SK-N-SH treated with all-trans-retinoic acid at 6 μM for 48 hours (cell line): ENCODE measurements at regions not wholly inside any gene's neighbourhood (a gene's known extent, or its start where the extent isn't known, plus 50 kb on each side); places are given as distances from the start of the nearest gene placed in this dataset.

Experiments used
- ATAC-seq: fragments of 200-7000 bp; cut with Tn5 transposase; 3 replicates; pipeline ENCODE4 v1.9.1; 2020; ENCODE audit warnings: mild to moderate bottlenecking, moderate library complexity
- ARNTL ChIP-seq: fragments of 450-650 bp; formaldehyde crosslinking; IDR thresholded peaks from 2 replicates; pipeline ENCODE4 v1.5.0; 2020; ENCODE audit warnings: low read depth, mild to moderate bottlenecking, moderate library complexity, borderline replicate concordance
- BACH2 ChIP-seq: fragments of 250-450 bp; sonication (Bioruptor Pico); IDR thresholded peaks from 2 replicates; pipeline ENCODE4 v1.9.0; 2021; ENCODE audit warnings: mild to moderate bottlenecking, borderline replicate concordance
- CSDC2 ChIP-seq: fragments of 250-450 bp; sonication (Bioruptor Pico); IDR thresholded peaks from 2 replicates; pipeline ENCODE4 v1.5.0; 2020; ENCODE audit warnings: mild to moderate bottlenecking, moderate library complexity
- ESRRG ChIP-seq: fragments of 250-450 bp; sonication (Bioruptor Pico); IDR thresholded peaks from 2 replicates; pipeline ENCODE4 v1.6.1; 2021; ENCODE audit warnings: mild to moderate bottlenecking
- GLIS3 ChIP-seq: fragments of 250-450 bp; sonication (Bioruptor Pico); IDR thresholded peaks from 2 replicates; pipeline ENCODE4 v1.5.0; 2020; ENCODE audit warnings: mild to moderate bottlenecking, moderate library complexity
- ISL1 ChIP-seq: fragments of 250-450 bp; sonication (Bioruptor Pico); IDR thresholded peaks from 2 replicates; pipeline ENCODE4 v2.1.2; 2022; ENCODE audit warnings: mild to moderate bottlenecking, moderate library complexity
- OSR1 ChIP-seq: fragments of 250-450 bp; sonication (Bioruptor Pico); IDR thresholded peaks from 2 replicates; pipeline ENCODE4 v1.8.0; 2022; ENCODE audit warnings: moderate library complexity, mild to moderate bottlenecking, inconsistent platforms
- PPARA ChIP-seq: fragments of 250-450 bp; sonication (Bioruptor Pico); IDR thresholded peaks from 2 replicates; pipeline ENCODE4 v1.5.0; 2020; ENCODE audit warnings: mild to moderate bottlenecking, borderline replicate concordance
- RARB ChIP-seq: fragments of 250-450 bp; sonication (Bioruptor Pico); IDR thresholded peaks from 2 replicates; pipeline ENCODE4 v1.8.0; 2021; ENCODE audit warnings: mild to moderate bottlenecking, moderate library complexity
- SNAI2 ChIP-seq: fragments of 250-450 bp; sonication (Bioruptor Pico); IDR thresholded peaks from 2 replicates; pipeline ENCODE4 v1.5.0; 2020; ENCODE audit warnings: mild to moderate bottlenecking, moderate library complexity
- TCF4 ChIP-seq: fragments of 250-450 bp; sonication (Bioruptor Pico); IDR thresholded peaks from 2 replicates; pipeline ENCODE4 v1.8.0; 2021; ENCODE audit warnings: mild to moderate bottlenecking, moderate library complexity, borderline replicate concordance
- TOX ChIP-seq: fragments of 250-450 bp; sonication (Bioruptor Pico); IDR thresholded peaks from 2 replicates; pipeline ENCODE4 v1.8.0; 2021; ENCODE audit warnings: mild to moderate bottlenecking, moderate library complexity, borderline replicate concordance
- ZC3H10 ChIP-seq: fragments of 250-450 bp; sonication (Bioruptor Pico); IDR thresholded peaks from 2 replicates; pipeline ENCODE4 v1.5.1; 2021; ENCODE audit warnings: mild to moderate bottlenecking, moderate library complexity
- ZFP30 ChIP-seq: fragments of 450-650 bp; formaldehyde crosslinking; IDR thresholded peaks from 2 replicates; pipeline ENCODE4 v1.5.0; 2022; ENCODE audit warnings: mild to moderate bottlenecking, moderate library complexity
- ZNF70 ChIP-seq: fragments of 450-650 bp; formaldehyde crosslinking; IDR thresholded peaks from 2 replicates; pipeline ENCODE4 v1.5.0; 2020; ENCODE audit warnings: mild to moderate bottlenecking, moderate library complexity
- ZNF8 ChIP-seq: fragments of 450-650 bp; formaldehyde crosslinking; IDR thresholded peaks from 2 replicates; pipeline ENCODE4 v1.5.0; 2020; ENCODE audit warnings: mild to moderate bottlenecking, moderate library complexity
- TF ChIP-seq, protein P1 (sequence below): fragments of 250-450 bp; sonication (Bioruptor Pico); IDR thresholded peaks from 2 replicates; pipeline ENCODE4 v1.5.1; 2020; ENCODE audit warnings: low read depth, mild to moderate bottlenecking, moderate library complexity
- TF ChIP-seq, protein P2 (sequence below): fragments of 250-450 bp; sonication (Bioruptor Pico); IDR thresholded peaks from 2 replicates; pipeline ENCODE4 v1.8.0; 2020; ENCODE audit warnings: mild to moderate bottlenecking, moderate library complexity, borderline replicate concordance
- TF ChIP-seq, protein P3 (sequence below): fragments of 250-450 bp; sonication (Bioruptor Pico); IDR thresholded peaks from 2 replicates; pipeline ENCODE4 v1.5.1; 2021; ENCODE audit warnings: mild to moderate bottlenecking, moderate library complexity
- TF ChIP-seq, protein P4 (sequence below): fragments of 250-450 bp; sonication (Bioruptor Pico); IDR thresholded peaks from 2 replicates; pipeline ENCODE4 v1.8.0; 2021; ENCODE audit warnings: low read depth, mild to moderate bottlenecking, moderate library complexity, borderline replicate concordance
- TF ChIP-seq, protein P5 (sequence below): fragments of 250-450 bp; sonication (Bioruptor Pico); IDR thresholded peaks from 2 replicates; pipeline ENCODE4 v1.5.0; 2020; ENCODE audit warnings: mild to moderate bottlenecking, moderate library complexity

DNA sequence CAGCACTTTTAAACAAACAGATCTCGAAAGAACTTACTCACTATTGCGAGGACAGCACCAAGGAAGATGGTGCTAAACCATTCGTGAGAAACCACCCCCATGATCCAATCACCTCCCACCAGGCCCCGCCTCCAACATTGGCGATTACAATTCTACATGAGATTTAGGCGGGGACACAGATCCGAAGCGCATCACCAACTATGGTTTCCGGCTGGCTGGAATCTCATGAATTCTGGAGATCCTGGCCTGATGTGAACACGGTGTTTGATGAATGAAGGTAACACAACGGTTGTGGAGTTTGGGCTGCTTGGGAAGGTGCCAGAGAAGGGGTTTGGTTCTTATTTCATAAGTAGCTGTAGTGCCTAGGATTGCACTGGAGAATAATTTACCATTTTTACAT is 216.7 kb downstream of the EMX2 start:
- TF ChIP-seq RARB (CRISPR knock-in tag): no peak
- TF ChIP-seq OSR1 (CRISPR knock-in tag): no peak
- TF ChIP-seq ESRRG (CRISPR knock-in tag): no peak
- TF ChIP-seq, protein P1, sequence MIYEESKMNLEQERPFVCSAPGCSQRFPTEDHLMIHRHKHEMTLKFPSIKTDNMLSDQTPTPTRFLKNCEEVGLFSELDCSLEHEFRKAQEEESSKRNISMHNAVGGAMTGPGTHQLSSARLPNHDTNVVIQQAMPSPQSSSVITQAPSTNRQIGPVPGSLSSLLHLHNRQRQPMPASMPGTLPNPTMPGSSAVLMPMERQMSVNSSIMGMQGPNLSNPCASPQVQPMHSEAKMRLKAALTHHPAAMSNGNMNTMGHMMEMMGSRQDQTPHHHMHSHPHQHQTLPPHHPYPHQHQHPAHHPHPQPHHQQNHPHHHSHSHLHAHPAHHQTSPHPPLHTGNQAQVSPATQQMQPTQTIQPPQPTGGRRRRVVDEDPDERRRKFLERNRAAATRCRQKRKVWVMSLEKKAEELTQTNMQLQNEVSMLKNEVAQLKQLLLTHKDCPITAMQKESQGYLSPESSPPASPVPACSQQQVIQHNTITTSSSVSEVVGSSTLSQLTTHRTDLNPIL (CRISPR knock-in tag): no peak
- TF ChIP-seq, protein P2, sequence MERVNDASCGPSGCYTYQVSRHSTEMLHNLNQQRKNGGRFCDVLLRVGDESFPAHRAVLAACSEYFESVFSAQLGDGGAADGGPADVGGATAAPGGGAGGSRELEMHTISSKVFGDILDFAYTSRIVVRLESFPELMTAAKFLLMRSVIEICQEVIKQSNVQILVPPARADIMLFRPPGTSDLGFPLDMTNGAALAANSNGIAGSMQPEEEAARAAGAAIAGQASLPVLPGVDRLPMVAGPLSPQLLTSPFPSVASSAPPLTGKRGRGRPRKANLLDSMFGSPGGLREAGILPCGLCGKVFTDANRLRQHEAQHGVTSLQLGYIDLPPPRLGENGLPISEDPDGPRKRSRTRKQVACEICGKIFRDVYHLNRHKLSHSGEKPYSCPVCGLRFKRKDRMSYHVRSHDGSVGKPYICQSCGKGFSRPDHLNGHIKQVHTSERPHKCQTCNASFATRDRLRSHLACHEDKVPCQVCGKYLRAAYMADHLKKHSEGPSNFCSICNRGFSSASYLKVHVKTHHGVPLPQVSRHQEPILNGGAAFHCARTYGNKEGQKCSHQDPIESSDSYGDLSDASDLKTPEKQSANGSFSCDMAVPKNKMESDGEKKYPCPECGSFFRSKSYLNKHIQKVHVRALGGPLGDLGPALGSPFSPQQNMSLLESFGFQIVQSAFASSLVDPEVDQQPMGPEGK (CRISPR knock-in tag): no peak
- no peak for TF ChIP-seq TCF4 (CRISPR knock-in tag)
- TF ChIP-seq, protein P3, sequence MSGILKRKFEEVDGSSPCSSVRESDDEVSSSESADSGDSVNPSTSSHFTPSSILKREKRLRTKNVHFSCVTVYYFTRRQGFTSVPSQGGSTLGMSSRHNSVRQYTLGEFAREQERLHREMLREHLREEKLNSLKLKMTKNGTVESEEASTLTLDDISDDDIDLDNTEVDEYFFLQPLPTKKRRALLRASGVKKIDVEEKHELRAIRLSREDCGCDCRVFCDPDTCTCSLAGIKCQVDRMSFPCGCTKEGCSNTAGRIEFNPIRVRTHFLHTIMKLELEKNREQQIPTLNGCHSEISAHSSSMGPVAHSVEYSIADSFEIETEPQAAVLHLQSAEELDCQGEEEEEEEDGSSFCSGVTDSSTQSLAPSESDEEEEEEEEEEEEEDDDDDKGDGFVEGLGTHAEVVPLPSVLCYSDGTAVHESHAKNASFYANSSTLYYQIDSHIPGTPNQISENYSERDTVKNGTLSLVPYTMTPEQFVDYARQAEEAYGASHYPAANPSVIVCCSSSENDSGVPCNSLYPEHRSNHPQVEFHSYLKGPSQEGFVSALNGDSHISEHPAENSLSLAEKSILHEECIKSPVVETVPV (CRISPR knock-in tag): no peak
- no peak for TF ChIP-seq ARNTL (CRISPR knock-in tag)
- TF ChIP-seq BACH2 (CRISPR knock-in tag): no peak
- TF ChIP-seq GLIS3: no peak
- TF ChIP-seq, protein P4, sequence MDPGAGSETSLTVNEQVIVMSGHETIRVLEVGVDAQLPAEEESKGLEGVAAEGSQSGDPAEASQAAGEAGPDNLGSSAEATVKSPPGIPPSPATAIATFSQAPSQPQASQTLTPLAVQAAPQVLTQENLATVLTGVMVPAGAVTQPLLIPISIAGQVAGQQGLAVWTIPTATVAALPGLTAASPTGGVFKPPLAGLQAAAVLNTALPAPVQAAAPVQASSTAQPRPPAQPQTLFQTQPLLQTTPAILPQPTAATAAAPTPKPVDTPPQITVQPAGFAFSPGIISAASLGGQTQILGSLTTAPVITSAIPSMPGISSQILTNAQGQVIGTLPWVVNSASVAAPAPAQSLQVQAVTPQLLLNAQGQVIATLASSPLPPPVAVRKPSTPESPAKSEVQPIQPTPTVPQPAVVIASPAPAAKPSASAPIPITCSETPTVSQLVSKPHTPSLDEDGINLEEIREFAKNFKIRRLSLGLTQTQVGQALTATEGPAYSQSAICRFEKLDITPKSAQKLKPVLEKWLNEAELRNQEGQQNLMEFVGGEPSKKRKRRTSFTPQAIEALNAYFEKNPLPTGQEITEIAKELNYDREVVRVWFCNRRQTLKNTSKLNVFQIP (CRISPR knock-in tag): no peak
- TF ChIP-seq ZFP30: no peak
- TF ChIP-seq ZNF70: no peak
- TF ChIP-seq ZNF8 (CRISPR knock-in tag): no peak
- TF ChIP-seq ZC3H10 (CRISPR knock-in tag): no peak
- no peak for TF ChIP-seq CSDC2 (CRISPR knock-in tag)
- no peak for TF ChIP-seq ISL1 (CRISPR knock-in tag)
- no peak for ATAC-seq

DNA sequence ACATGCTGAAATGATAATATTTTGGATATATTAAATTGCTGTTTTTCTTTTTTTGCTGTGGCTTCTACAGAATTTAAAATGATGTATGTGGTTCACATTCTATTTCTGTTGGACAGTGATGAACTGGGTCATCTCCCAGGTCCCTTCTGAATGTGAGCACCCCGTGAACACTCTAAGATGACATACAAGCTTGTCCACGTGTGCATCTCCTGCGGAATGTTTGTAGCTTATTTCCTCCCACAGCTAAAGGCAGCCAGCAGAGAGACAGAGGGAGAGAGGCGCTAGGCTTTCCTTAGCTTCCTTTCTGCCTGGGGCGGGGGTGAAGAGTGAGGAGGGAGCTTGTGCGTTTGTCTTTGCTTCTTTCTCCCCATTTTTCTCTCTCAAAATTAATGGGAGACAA is 219.1 kb downstream of the EMX2 start:
- TF ChIP-seq, protein P5, sequence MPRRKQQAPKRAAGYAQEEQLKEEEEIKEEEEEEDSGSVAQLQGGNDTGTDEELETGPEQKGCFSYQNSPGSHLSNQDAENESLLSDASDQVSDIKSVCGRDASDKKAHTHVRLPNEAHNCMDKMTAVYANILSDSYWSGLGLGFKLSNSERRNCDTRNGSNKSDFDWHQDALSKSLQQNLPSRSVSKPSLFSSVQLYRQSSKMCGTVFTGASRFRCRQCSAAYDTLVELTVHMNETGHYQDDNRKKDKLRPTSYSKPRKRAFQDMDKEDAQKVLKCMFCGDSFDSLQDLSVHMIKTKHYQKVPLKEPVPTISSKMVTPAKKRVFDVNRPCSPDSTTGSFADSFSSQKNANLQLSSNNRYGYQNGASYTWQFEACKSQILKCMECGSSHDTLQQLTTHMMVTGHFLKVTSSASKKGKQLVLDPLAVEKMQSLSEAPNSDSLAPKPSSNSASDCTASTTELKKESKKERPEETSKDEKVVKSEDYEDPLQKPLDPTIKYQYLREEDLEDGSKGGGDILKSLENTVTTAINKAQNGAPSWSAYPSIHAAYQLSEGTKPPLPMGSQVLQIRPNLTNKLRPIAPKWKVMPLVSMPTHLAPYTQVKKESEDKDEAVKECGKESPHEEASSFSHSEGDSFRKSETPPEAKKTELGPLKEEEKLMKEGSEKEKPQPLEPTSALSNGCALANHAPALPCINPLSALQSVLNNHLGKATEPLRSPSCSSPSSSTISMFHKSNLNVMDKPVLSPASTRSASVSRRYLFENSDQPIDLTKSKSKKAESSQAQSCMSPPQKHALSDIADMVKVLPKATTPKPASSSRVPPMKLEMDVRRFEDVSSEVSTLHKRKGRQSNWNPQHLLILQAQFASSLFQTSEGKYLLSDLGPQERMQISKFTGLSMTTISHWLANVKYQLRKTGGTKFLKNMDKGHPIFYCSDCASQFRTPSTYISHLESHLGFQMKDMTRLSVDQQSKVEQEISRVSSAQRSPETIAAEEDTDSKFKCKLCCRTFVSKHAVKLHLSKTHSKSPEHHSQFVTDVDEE (CRISPR knock-in tag): no peak
- no peak for TF ChIP-seq RARB (CRISPR knock-in tag)
- ATAC-seq: no peak

DNA sequence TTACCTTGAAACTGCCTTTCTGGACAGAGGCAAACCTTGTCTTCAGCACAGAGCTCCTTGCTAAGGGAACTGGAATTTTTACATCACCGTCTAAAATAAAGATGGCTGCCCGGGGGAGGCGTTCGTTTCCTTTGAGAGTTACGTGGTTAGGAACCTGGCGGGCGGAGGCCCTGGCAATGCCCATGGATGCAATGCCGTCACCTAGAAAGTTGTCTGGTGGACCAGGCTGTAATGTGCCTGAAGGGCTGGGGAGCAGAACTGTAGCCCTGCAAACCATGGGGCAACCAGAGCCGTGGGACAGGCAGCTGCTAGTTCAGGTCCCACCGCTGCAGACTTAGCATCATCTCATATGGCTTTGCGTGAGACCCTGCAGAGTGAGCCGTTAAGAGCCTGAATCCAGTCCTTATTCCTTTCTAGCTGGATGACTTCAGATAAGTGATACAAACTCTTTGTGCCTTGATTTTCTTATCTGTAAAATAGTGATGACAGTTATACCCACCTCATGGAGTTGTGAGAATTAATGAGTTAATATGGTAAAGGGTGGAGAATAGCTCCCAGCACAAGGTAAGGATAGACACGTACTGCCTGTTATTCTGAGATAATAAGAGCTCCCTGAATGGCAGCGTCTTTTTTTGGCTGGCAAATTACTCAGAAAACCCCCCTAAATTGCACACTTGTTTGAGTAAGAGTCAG is 219.7 kb downstream of the EMX2 start:
- ATAC-seq: no peak

DNA sequence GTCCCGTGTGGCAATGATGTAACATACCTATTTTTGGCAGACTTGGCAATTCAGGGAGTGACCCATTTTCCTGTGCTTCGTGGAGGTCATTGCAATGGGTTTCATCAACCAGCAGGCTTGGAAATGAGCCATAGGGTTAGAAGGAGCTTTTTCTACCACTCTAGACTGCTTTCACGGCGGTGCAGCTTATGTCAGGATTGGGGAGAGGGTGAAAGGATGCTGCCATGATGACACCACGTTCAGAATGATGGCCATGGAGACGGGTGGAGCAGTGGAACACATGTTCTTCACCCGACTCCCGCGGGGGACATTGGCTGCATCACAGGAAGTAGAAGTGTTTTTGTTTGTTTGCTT is 220.2 kb downstream of the EMX2 start:
- no peak for ATAC-seq
- TF ChIP-seq, protein P3 (CRISPR knock-in tag): no peak
- TF ChIP-seq PPARA (no peak), TOX (no peak), ZNF8 (CRISPR knock-in tag) (no peak), ZNF70 (no peak)
- TF ChIP-seq, protein P5 (CRISPR knock-in tag): no peak

More for the DNA sequence above, 219.7 kb downstream of the EMX2 start:
- TF ChIP-seq RARB (CRISPR knock-in tag): no peak
- no peak for TF ChIP-seq ISL1 (CRISPR knock-in tag)
- no peak for TF ChIP-seq TCF4 (CRISPR knock-in tag)
- TF ChIP-seq SNAI2 (CRISPR knock-in tag): no peak
- no peak for TF ChIP-seq ARNTL (CRISPR knock-in tag)
- no peak for TF ChIP-seq TOX
- no peak for TF ChIP-seq ZNF8 (CRISPR knock-in tag)
- TF ChIP-seq ZNF70: no peak
- TF ChIP-seq, all 23 proteins: peak for 0
